HEK293 (cell line): ENCODE measurements at regions not wholly inside any gene's neighbourhood (a gene's known extent, or its start where the extent isn't known, plus 50 kb on each side); places are given as distances from the start of the nearest gene placed in this dataset.

Source experiments
- CTCF ChIA-PET: fragments of 350-600 bp; formaldehyde crosslinking; extraction: SDS; loops from one replicate; lab custom pipeline; 2021; ENCODE audit warnings: antibody characterized with exemption; lab: Yijun Ruan, JAX
- POLR2A ChIA-PET: fragments of 300-600 bp; formaldehyde crosslinking; extraction: SDS; loops from one replicate; lab custom pipeline; 2020; ENCODE audit warnings: antibody characterized with exemption, inconsistent platforms; lab: Yijun Ruan, JAX
- H3K27ac ChIP-seq: fragments of 200-500 bp; sonication (Bioruptor generic); 2 replicates; pipeline ENCODE4 v1.5.1; 2014; ENCODE audit warnings: low read depth, low read length, control low read depth, inconsistent platforms; ENCODE audit errors: extremely low read depth
- H3K36me3 ChIP-seq, 2 experiments: fragments of 200-500 bp in 1 of 2; sonication (Bioruptor generic) in 1 of 2; 1 replicate in 1 of 2; 2 replicates in 1 of 2; pipeline ENCODE4 v1.5.1; 2014 to 2017; ENCODE audit warnings: inconsistent platforms in 2 of 2, low read length in 2 of 2; ENCODE audit not compliant: control insufficient read depth in 2 of 2, insufficient read depth in 1 of 2
- H3K4me1 ChIP-seq: fragments of 200-500 bp; sonication (Bioruptor generic); 2 replicates; pipeline ENCODE4 v1.5.1; 2014; ENCODE audit warnings: mild to moderate bottlenecking, low read length, inconsistent platforms; ENCODE audit not compliant: control insufficient read depth, insufficient read depth
- H3K4me3 ChIP-seq: 2 replicates; pipeline ENCODE4 v1.5.1; 2011; ENCODE audit warnings: low read depth, mild to moderate bottlenecking, control low read depth, low read length, moderate library complexity
- H3K9me3 ChIP-seq: fragments of 200-500 bp; sonication (Bioruptor generic); 2 replicates; pipeline ENCODE4 v1.5.1; 2014; ENCODE audit warnings: low read depth, low read length, inconsistent platforms; ENCODE audit not compliant: control insufficient read depth, insufficient read depth
- FEZF1 ChIP-seq: fragments of 450-650 bp; formaldehyde crosslinking; IDR thresholded peaks from 2 replicates; pipeline ENCODE4 v1.5.1; 2016; ENCODE audit warnings: missing biosample characterization, missing genetic modification characterization
- GLI4 ChIP-seq: fragments of 450-650 bp; formaldehyde crosslinking; IDR thresholded peaks from 2 replicates; pipeline ENCODE4 v1.5.1; 2016; ENCODE audit warnings: missing biosample characterization, missing genetic modification characterization
- HOXA7 ChIP-seq: sonication (generic); formaldehyde crosslinking; IDR thresholded peaks from 2 replicates; pipeline ENCODE4 v1.8.1; 2022; ENCODE audit warnings: missing genetic modification reagents, borderline replicate concordance
- MYNN ChIP-seq: fragments of 450-650 bp; formaldehyde crosslinking; IDR thresholded peaks from 2 replicates; pipeline ENCODE4 v1.5.1; 2016; ENCODE audit warnings: missing biosample characterization, missing genetic modification characterization, borderline replicate concordance
- OVOL3 ChIP-seq: fragments of 450-650 bp; formaldehyde crosslinking; IDR thresholded peaks from 2 replicates; pipeline ENCODE4 v1.5.1; 2016; ENCODE audit warnings: missing biosample characterization, missing genetic modification characterization
- SP7 ChIP-seq: fragments of 450-650 bp; formaldehyde crosslinking; IDR thresholded peaks from 2 replicates; pipeline ENCODE4 v1.5.1; 2016; ENCODE audit warnings: missing biosample characterization, missing genetic modification characterization
- ZNF112 ChIP-seq: fragments of 450-650 bp; formaldehyde crosslinking; IDR thresholded peaks from 2 replicates; pipeline ENCODE4 v1.5.0; 2017; ENCODE audit warnings: missing biosample characterization, missing genetic modification characterization
- ZNF132 ChIP-seq: fragments of 450-650 bp; formaldehyde crosslinking; IDR thresholded peaks from 2 replicates; pipeline ENCODE4 v1.5.1; 2017; ENCODE audit warnings: missing biosample characterization, missing genetic modification characterization, borderline replicate concordance
- ZNF140 ChIP-seq: fragments of 450-650 bp; formaldehyde crosslinking; IDR thresholded peaks from 2 replicates; pipeline ENCODE4 v1.5.1; 2016; ENCODE audit warnings: missing biosample characterization, missing genetic modification characterization
- ZNF175 ChIP-seq: fragments of 450-650 bp; formaldehyde crosslinking; IDR thresholded peaks from 2 replicates; pipeline ENCODE4 v1.5.1; 2016; ENCODE audit warnings: missing biosample characterization, missing genetic modification characterization
- ZNF514 ChIP-seq: fragments of 450-650 bp; formaldehyde crosslinking; IDR thresholded peaks from 2 replicates; pipeline ENCODE4 v1.5.1; 2016; ENCODE audit warnings: missing biosample characterization, missing genetic modification characterization
- ZNF530 ChIP-seq: fragments of 450-650 bp; formaldehyde crosslinking; IDR thresholded peaks from 2 replicates; pipeline ENCODE4 v1.5.1; 2016; ENCODE audit warnings: low read depth, missing biosample characterization, missing genetic modification characterization
- ZNF555 ChIP-seq: fragments of 450-650 bp; formaldehyde crosslinking; conservative IDR thresholded peaks from 2 replicates; pipeline ENCODE4 v1.5.1; 2017; ENCODE audit warnings: missing biosample characterization, mild to moderate bottlenecking, missing genetic modification characterization, inconsistent platforms
- ZNF558 ChIP-seq: fragments of 450-650 bp; formaldehyde crosslinking; IDR thresholded peaks from 2 replicates; pipeline ENCODE4 v1.5.1; 2016; ENCODE audit warnings: missing biosample characterization, missing genetic modification characterization
- ZNF561 ChIP-seq: fragments of 450-650 bp; IDR thresholded peaks from 2 replicates; pipeline ENCODE4 v1.5.1; 2018; ENCODE audit warnings: missing biosample characterization, missing genetic modification characterization, borderline replicate concordance
- ZNF585B ChIP-seq: fragments of 450-650 bp; formaldehyde crosslinking; IDR thresholded peaks from 2 replicates; pipeline ENCODE4 v1.5.1; 2016; ENCODE audit warnings: missing biosample characterization, missing genetic modification characterization
- ZNF624 ChIP-seq: fragments of 450-650 bp; formaldehyde crosslinking; IDR thresholded peaks from 2 replicates; pipeline ENCODE4 v1.5.1; 2017; ENCODE audit warnings: missing biosample characterization, missing genetic modification characterization
- TF ChIP-seq, protein P1 (sequence below): fragments of 450-650 bp; formaldehyde crosslinking; IDR thresholded peaks from 2 replicates; pipeline ENCODE4 v1.5.1; 2017; ENCODE audit warnings: missing biosample characterization, missing genetic modification characterization
- TF ChIP-seq, protein P2 (sequence below): fragments of 450-650 bp; formaldehyde crosslinking; IDR thresholded peaks from 2 replicates; pipeline ENCODE4 v1.5.1; 2016; ENCODE audit warnings: missing biosample characterization, missing genetic modification characterization
- TF ChIP-seq, protein P3 (sequence below): fragments of 450-650 bp; formaldehyde crosslinking; IDR thresholded peaks from 2 replicates; pipeline ENCODE4 v1.5.1; 2017; ENCODE audit warnings: missing biosample characterization, missing genetic modification characterization
- TF ChIP-seq, protein P4 (sequence below): fragments of 450-650 bp; formaldehyde crosslinking; IDR thresholded peaks from 2 replicates; pipeline ENCODE4 v1.5.1; 2017; ENCODE audit warnings: missing biosample characterization, missing genetic modification characterization
- TF ChIP-seq, protein P5 (sequence below): fragments of 450-650 bp; formaldehyde crosslinking; IDR thresholded peaks from 2 replicates; pipeline ENCODE4 v1.5.1; 2016; ENCODE audit warnings: missing biosample characterization, missing genetic modification characterization
- TF ChIP-seq, protein P6 (sequence below): fragments of 450-650 bp; formaldehyde crosslinking; conservative IDR thresholded peaks from 2 replicates; pipeline ENCODE4 v1.5.1; 2016; ENCODE audit warnings: low read depth, missing biosample characterization, missing genetic modification characterization

DNA sequence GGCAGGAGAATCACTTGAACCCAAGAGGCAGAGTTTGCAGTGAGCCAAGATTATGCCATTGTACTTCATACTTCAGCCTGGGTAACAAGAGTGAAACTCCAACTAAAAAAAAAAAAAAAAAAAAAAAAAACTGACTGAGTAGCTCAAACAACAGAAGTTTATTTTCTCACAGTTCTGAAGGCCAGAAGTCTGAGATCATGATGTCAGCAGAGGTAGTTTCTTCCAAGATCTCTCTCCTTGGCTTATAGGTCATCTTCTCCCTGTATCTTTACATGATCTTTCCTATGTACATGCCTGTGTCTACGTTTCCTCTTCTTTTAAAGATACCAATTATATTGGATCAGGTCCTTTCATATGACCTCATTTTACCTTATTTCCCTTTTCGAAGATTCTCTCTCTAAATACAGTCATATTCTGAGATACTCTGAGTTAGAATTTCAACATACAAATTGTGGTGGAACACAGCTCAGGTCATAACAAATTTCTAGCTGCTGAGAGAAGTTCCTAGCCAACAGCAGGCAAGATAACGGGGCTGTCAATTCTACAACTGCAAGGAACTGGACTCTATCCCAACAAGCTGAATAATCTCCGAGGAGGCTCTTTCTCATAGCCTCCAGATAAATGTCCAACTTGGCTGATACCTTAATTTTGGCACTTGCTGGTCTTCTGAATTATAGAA, 187.7 kb upstream of the ADAMTS5 start:
- ChIA-PET CTCF (interaction anchor here (0.7 kb wide), 1 partner anchor 79 kb away, joined by 4 read pairs; no protein-coding TSS in a partner anchor), POLR2A (interaction anchor here (0.6 kb wide), 1 partner anchor 32 kb away, joined by 3 read pairs; no protein-coding TSS in a partner anchor)
- Histone ChIP-seq H3K9me3 (no peaks in the 10 kb centered on the region), H3K4me1 (no peaks in the 10 kb centered on the region), H3K27ac (no peak overlapping the region), H3K4me3 (no peak overlapping the region), H3K36me3 (no peaks in the 10 kb centered on the region)
- no peak for TF ChIP-seq ZNF558 (tag by site-specific recombination)
- no peak for TF ChIP-seq OVOL3 (tag by site-specific recombination)
- no peak for TF ChIP-seq MYNN
- TF ChIP-seq ZNF140, result no peak
- TF ChIP-seq ZNF624 (tag by site-specific recombination), result no peak
- TF ChIP-seq, protein P1, sequence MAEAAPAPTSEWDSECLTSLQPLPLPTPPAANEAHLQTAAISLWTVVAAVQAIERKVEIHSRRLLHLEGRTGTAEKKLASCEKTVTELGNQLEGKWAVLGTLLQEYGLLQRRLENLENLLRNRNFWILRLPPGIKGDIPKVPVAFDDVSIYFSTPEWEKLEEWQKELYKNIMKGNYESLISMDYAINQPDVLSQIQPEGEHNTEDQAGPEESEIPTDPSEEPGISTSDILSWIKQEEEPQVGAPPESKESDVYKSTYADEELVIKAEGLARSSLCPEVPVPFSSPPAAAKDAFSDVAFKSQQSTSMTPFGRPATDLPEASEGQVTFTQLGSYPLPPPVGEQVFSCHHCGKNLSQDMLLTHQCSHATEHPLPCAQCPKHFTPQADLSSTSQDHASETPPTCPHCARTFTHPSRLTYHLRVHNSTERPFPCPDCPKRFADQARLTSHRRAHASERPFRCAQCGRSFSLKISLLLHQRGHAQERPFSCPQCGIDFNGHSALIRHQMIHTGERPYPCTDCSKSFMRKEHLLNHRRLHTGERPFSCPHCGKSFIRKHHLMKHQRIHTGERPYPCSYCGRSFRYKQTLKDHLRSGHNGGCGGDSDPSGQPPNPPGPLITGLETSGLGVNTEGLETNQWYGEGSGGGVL, result no peak
- no peak for TF ChIP-seq FEZF1 (tag by site-specific recombination)
- no peak for TF ChIP-seq ZNF555 (tag by site-specific recombination)
- TF ChIP-seq, protein P2, sequence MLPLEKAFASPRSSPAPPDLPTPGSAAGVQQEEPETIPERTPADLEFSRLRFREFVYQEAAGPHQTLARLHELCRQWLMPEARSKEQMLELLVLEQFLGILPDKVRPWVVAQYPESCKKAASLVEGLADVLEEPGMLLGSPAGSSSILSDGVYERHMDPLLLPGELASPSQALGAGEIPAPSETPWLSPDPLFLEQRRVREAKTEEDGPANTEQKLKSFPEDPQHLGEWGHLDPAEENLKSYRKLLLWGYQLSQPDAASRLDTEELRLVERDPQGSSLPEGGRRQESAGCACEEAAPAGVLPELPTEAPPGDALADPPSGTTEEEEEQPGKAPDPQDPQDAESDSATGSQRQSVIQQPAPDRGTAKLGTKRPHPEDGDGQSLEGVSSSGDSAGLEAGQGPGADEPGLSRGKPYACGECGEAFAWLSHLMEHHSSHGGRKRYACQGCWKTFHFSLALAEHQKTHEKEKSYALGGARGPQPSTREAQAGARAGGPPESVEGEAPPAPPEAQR (tag by site-specific recombination), result no peak
- TF ChIP-seq ZNF561 (tag by site-specific recombination), result no peak
- TF ChIP-seq SP7 (tag by site-specific recombination), result no peak
- TF ChIP-seq HOXA7 (CRISPR knock-in tag), result no peak
- TF ChIP-seq, protein P3, sequence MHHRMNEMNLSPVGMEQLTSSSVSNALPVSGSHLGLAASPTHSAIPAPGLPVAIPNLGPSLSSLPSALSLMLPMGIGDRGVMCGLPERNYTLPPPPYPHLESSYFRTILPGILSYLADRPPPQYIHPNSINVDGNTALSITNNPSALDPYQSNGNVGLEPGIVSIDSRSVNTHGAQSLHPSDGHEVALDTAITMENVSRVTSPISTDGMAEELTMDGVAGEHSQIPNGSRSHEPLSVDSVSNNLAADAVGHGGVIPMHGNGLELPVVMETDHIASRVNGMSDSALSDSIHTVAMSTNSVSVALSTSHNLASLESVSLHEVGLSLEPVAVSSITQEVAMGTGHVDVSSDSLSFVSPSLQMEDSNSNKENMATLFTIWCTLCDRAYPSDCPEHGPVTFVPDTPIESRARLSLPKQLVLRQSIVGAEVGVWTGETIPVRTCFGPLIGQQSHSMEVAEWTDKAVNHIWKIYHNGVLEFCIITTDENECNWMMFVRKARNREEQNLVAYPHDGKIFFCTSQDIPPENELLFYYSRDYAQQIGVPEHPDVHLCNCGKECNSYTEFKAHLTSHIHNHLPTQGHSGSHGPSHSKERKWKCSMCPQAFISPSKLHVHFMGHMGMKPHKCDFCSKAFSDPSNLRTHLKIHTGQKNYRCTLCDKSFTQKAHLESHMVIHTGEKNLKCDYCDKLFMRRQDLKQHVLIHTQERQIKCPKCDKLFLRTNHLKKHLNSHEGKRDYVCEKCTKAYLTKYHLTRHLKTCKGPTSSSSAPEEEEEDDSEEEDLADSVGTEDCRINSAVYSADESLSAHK (tag by site-specific recombination), result no peak
- TF ChIP-seq, protein P4, sequence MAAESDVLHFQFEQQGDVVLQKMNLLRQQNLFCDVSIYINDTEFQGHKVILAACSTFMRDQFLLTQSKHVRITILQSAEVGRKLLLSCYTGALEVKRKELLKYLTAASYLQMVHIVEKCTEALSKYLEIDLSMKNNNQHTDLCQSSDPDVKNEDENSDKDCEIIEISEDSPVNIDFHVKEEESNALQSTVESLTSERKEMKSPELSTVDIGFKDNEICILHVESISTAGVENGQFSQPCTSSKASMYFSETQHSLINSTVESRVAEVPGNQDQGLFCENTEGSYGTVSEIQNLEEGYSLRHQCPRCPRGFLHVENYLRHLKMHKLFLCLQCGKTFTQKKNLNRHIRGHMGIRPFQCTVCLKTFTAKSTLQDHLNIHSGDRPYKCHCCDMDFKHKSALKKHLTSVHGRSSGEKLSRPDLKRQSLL (tag by site-specific recombination), result no peak
- no peak for TF ChIP-seq ZNF112
- TF ChIP-seq ZNF132 (tag by site-specific recombination), result no peak
- TF ChIP-seq, protein P5, sequence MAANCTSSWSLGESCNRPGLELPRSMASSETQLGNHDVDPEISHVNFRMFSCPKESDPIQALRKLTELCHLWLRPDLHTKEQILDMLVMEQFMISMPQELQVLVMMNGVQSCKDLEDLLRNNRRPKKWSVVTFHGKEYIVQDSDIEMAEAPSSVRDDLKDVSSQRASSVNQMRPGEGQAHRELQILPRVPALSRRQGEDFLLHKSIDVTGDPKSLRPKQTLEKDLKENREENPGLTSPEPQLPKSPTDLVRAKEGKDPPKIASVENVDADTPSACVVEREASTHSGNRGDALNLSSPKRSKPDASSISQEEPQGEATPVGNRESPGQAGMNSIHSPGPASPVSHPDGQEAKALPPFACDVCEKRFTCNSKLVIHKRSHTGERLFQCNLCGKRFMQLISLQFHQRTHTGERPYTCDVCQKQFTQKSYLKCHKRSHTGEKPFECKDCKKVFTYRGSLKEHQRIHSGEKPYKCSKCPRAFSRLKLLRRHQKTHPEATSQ (tag by site-specific recombination), result no peak

DNA sequence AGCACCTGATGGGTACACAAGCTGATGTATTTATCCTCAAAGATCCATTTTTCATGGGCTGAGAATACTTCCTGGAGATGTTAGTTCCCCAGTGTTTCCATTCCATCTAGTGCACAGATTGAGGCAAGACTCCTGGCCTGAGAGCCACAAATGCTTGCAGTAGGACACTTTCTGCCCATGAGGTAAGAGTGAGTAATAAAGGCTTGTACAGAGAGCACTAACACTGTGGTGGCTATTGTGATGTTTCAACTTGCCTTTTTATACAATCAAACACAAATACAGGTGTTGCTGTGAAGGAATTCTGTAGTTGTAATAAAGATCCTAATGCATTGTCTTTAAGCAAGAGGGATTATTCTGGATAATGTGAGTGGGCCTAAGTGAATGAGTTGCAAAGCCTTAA, 186.1 kb upstream of the ADAMTS5 start:
- H3K27ac ChIP-seq, result no peak overlapping the region
- H3K9me3 ChIP-seq, result no peaks in the 10 kb centered on the region
- H3K4me3 ChIP-seq, result no peak overlapping the region
- CTCF ChIA-PET, result no interaction called here
- POLR2A ChIA-PET, result no interaction called here
- H3K36me3 ChIP-seq, result no peaks in the 10 kb centered on the region
- H3K4me1 ChIP-seq, result no peaks in the 10 kb centered on the region
- no peak for TF ChIP-seq GLI4 (tag by site-specific recombination)
- TF ChIP-seq, protein P6, sequence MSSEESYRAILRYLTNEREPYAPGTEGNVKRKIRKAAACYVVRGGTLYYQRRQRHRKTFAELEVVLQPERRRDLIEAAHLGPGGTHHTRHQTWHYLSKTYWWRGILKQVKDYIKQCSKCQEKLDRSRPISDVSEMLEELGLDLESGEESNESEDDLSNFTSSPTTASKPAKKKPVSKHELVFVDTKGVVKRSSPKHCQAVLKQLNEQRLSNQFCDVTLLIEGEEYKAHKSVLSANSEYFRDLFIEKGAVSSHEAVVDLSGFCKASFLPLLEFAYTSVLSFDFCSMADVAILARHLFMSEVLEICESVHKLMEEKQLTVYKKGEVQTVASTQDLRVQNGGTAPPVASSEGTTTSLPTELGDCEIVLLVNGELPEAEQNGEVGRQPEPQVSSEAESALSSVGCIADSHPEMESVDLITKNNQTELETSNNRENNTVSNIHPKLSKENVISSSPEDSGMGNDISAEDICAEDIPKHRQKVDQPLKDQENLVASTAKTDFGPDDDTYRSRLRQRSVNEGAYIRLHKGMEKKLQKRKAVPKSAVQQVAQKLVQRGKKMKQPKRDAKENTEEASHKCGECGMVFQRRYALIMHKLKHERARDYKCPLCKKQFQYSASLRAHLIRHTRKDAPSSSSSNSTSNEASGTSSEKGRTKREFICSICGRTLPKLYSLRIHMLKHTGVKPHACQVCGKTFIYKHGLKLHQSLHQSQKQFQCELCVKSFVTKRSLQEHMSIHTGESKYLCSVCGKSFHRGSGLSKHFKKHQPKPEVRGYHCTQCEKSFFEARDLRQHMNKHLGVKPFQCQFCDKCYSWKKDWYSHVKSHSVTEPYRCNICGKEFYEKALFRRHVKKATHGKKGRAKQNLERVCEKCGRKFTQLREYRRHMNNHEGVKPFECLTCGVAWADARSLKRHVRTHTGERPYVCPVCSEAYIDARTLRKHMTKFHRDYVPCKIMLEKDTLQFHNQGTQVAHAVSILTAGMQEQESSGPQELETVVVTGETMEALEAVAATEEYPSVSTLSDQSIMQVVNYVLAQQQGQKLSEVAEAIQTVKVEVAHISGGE (tag by site-specific recombination), result no peak
- no peak for TF ChIP-seq ZNF514 (tag by site-specific recombination)
- no peak for TF ChIP-seq ZNF530
- TF ChIP-seq ZNF585B (tag by site-specific recombination), result no peak
- TF ChIP-seq ZNF175 (tag by site-specific recombination), result no peak
